ENCODE measurements at regions not wholly inside any gene's neighbourhood (a gene's known extent, or its start where the extent isn't known, plus 50 kb on each side); places are given as distances from the start of the nearest gene placed in this dataset.

DNA sequence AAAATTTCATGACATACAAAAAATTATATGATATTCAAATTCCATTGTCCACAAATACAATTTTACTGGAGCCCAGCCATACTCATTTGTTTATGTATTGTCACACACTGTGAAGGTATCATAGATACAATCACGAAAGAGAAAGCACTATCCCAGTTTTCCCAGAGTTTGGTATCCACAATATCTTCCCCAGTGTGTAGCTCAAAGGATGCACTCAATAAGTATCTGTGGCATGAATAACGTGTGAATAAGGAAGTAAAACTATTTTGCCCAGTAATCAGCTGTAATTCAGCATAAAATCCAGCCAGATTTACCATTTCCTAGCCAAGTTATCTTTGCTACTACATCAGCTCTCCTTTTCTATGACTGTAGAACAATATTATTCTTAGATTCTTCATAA lies 131.3 kb upstream of the KCNMB2 start:
- Histone ChIP-seq H4K8ac (ENCODE audit: low read depth, low read length) (no peak overlapping the region), H2AFZ (ENCODE audit: insufficient read depth, low read length, poor library complexity) (no peak overlapping the region), H3K79me2 (ENCODE audit: control insufficient read depth, insufficient read depth, low read length, poor library complexity) (no peaks in the 10 kb centered on the region), H2BK12ac (ENCODE audit: low read length) (no peak overlapping the region), H3K4ac (ENCODE audit: low read depth, low read length) (no peak overlapping the region), H3K4me3 (ENCODE audit: low read depth, low read length) (no peak overlapping the region), H3K27me3 (ENCODE audit: insufficient read depth, low read length) (no peaks in the 10 kb centered on the region), H3K23ac (ENCODE audit: low read length) (no peak overlapping the region), H4K91ac (ENCODE audit: low read depth, low read length) (no peak overlapping the region), H3K18ac (ENCODE audit: low read length) (no peak overlapping the region), H3K27ac (ENCODE audit: low read depth, low read length) (no peak overlapping the region), H3K4me1 (ENCODE audit: control insufficient read depth in 1 of 2, insufficient read depth in 2 of 2, low read length in 2 of 2) (peaks cover 0 to 3% of the 10 kb centered on the region in 2 experiments), H2AK5ac (ENCODE audit: low read length) (no peak overlapping the region), H3K9me3 (ENCODE audit: insufficient read depth, low read depth, low read length) (no peaks in the 10 kb centered on the region), H3K14ac (ENCODE audit: low read length) (no peak overlapping the region), H3K4me2 (ENCODE audit: low read length) (no peak overlapping the region), H2BK5ac (ENCODE audit: low read depth, low read length, poor library complexity) (no peak overlapping the region), H3K79me1 (ENCODE audit: low read length) (peaks cover 2% of the 10 kb centered on the region), H4K12ac (ENCODE audit: low read depth, low read length) (no peak overlapping the region), H3K9ac (ENCODE audit: low read length) (no peak overlapping the region), H2BK120ac (ENCODE audit: insufficient read depth, low read length, poor library complexity) (no peak overlapping the region), H3K36me3 (ENCODE audit: control insufficient read depth in 1 of 2, insufficient read depth in 2 of 2, low read length in 2 of 2) (no peaks in the 10 kb centered on the region)
- no peak for DNase-seq
- no CpG with 5 or more reads among the region's 2 CpGs for WGBS (ENCODE audit: extremely low coverage, insufficient coverage, insufficient read length)

DNA sequence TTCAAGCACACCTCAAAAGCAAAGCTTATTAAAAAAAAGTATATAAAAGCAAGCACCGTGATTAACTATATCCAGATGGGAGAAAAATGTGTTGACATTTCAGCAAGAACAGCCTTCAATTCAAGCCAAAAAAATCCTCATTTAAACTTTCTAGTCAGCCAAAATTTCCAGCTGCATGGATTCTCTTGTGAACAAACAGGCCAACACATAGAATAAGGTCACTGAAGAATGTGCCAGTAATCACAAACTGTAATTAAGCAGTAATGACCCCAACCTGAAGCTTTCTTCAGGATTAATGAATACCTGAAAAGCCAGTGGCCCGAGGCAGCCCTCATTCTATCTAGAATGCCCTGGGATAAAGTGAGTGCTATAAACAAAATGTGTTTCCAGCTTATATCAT lies 130.7 kb upstream of the KCNMB2 start:
- WGBS (ENCODE audit: extremely low coverage, insufficient coverage, insufficient read length) = no CpG with 5 or more reads among the region's 2 CpGs
- H4K91ac ChIP-seq (ENCODE audit: low read depth, low read length) = no peak overlapping the region
- H3K4me1 ChIP-seq (ENCODE audit: control insufficient read depth in 1 of 2, insufficient read depth in 2 of 2, low read length in 2 of 2) = peaks cover 0 to 3% of the 10 kb centered on the region in 2 experiments
- H3K79me2 ChIP-seq (ENCODE audit: control insufficient read depth, insufficient read depth, low read length, poor library complexity) = no peaks in the 10 kb centered on the region
- H2AK5ac ChIP-seq (ENCODE audit: low read length) = no peak overlapping the region
- H3K14ac ChIP-seq (ENCODE audit: low read length) = no peak overlapping the region
- no peak overlapping the region for H4K12ac ChIP-seq (ENCODE audit: low read depth, low read length)
- H2BK5ac ChIP-seq (ENCODE audit: low read depth, low read length, poor library complexity) = no peak overlapping the region
- peaks cover 2% of the 10 kb centered on the region for H3K79me1 ChIP-seq (ENCODE audit: low read length)
- H3K27me3 ChIP-seq (ENCODE audit: insufficient read depth, low read length) = no peaks in the 10 kb centered on the region
- no peak overlapping the region for H3K4ac ChIP-seq (ENCODE audit: low read depth, low read length)
- H3K4me2 ChIP-seq (ENCODE audit: low read length) = no peak overlapping the region
- no peak overlapping the region for H3K4me3 ChIP-seq (ENCODE audit: low read depth, low read length)
- no peaks in the 10 kb centered on the region for H3K36me3 ChIP-seq (ENCODE audit: control insufficient read depth in 1 of 2, insufficient read depth in 2 of 2, low read length in 2 of 2)
- no peak for DNase-seq
- no peak overlapping the region for H3K23ac ChIP-seq (ENCODE audit: low read length)
- H2BK12ac ChIP-seq (ENCODE audit: low read length) = no peak overlapping the region
- no peak overlapping the region for H3K27ac ChIP-seq (ENCODE audit: low read depth, low read length)
- no peak overlapping the region for H3K18ac ChIP-seq (ENCODE audit: low read length)
- H4K8ac ChIP-seq (ENCODE audit: low read depth, low read length) = no peak overlapping the region
- no peak overlapping the region for H3K9ac ChIP-seq (ENCODE audit: low read length)
- no peaks in the 10 kb centered on the region for H3K9me3 ChIP-seq (ENCODE audit: insufficient read depth, low read depth, low read length)
- H2BK120ac ChIP-seq (ENCODE audit: insufficient read depth, low read length, poor library complexity) = no peak overlapping the region
- H2AFZ ChIP-seq (ENCODE audit: insufficient read depth, low read length, poor library complexity) = no peak overlapping the region

DNA sequence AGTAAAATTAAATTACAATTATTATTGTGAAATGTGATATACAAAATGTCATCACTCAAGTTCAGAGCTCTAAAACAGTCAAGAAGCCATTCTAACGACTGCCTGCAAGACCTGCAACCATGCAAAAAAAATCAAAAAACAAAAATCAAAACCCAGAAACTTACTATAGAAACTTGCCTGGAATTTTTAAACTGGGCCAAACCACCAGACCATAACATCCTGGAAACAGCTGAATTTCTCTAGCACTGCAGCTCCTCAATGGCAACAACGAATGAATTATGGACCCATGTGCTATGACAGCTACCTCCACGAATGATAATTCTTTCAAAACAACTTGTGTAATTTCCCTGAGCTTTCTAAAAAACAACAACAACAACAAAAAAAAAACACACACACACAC lies 130.0 kb upstream of the KCNMB2 start:
- no peak overlapping the region for H3K14ac ChIP-seq (ENCODE audit: low read length)
- H3K4me1 ChIP-seq (ENCODE audit: control insufficient read depth in 1 of 2, insufficient read depth in 2 of 2, low read length in 2 of 2) = peaks cover 0 to 3% of the 10 kb centered on the region in 2 experiments
- H3K9ac ChIP-seq (ENCODE audit: low read length) = no peak overlapping the region
- H3K27me3 ChIP-seq (ENCODE audit: insufficient read depth, low read length) = no peaks in the 10 kb centered on the region
- H2AK5ac ChIP-seq (ENCODE audit: low read length) = no peak overlapping the region
- no peak overlapping the region for H4K8ac ChIP-seq (ENCODE audit: low read depth, low read length)
- no peak overlapping the region for H3K4ac ChIP-seq (ENCODE audit: low read depth, low read length)
- peaks cover 2% of the 10 kb centered on the region for H3K79me1 ChIP-seq (ENCODE audit: low read length)
- no peak overlapping the region for H4K91ac ChIP-seq (ENCODE audit: low read depth, low read length)
- no peak overlapping the region for H2BK5ac ChIP-seq (ENCODE audit: low read depth, low read length, poor library complexity)
- H3K79me2 ChIP-seq (ENCODE audit: control insufficient read depth, insufficient read depth, low read length, poor library complexity) = no peaks in the 10 kb centered on the region
- no peak overlapping the region for H3K18ac ChIP-seq (ENCODE audit: low read length)
- no peaks in the 10 kb centered on the region for H3K9me3 ChIP-seq (ENCODE audit: insufficient read depth, low read depth, low read length)
- H4K12ac ChIP-seq (ENCODE audit: low read depth, low read length) = no peak overlapping the region
- no peaks in the 10 kb centered on the region for H3K36me3 ChIP-seq (ENCODE audit: control insufficient read depth in 1 of 2, insufficient read depth in 2 of 2, low read length in 2 of 2)
- H3K4me2 ChIP-seq (ENCODE audit: low read length) = no peak overlapping the region
- no peak overlapping the region for H2BK120ac ChIP-seq (ENCODE audit: insufficient read depth, low read length, poor library complexity)
- H3K23ac ChIP-seq (ENCODE audit: low read length) = no peak overlapping the region
- no peak overlapping the region for H3K27ac ChIP-seq (ENCODE audit: low read depth, low read length)
- DNase-seq = no peak
- no peak overlapping the region for H3K4me3 ChIP-seq (ENCODE audit: low read depth, low read length)
- no CpG with 5 or more reads among the region's 3 CpGs for WGBS (ENCODE audit: extremely low coverage, insufficient coverage, insufficient read length)
- H2BK12ac ChIP-seq (ENCODE audit: low read length) = no peak overlapping the region
- no peak overlapping the region for H2AFZ ChIP-seq (ENCODE audit: insufficient read depth, low read length, poor library complexity)

DNA sequence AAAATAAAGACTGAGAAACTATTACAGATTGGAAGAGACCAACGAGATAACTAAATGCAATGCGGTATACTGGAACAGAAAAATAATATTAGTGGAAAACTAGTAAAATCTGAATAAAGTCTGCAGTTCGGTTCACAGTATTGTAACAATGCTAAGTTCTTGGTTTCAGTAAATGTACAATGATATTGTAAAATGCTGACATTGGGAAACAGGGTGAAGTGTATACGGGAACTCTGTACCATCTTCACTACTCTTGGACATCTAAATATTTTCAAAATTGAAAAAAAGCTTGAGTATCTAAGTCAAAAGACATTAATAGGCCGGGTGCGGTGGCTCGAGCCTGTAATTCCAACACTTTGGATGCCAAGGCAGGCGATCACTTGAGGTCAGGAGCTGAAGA lies 120.9 kb upstream of the KCNMB2 start:
- H3K79me1 ChIP-seq (ENCODE audit: low read length) = no peaks in the 10 kb centered on the region
- H4K8ac ChIP-seq (ENCODE audit: low read depth, low read length) = no peak overlapping the region
- H4K91ac ChIP-seq (ENCODE audit: low read depth, low read length) = no peak overlapping the region
- H3K4me2 ChIP-seq (ENCODE audit: low read length) = no peak overlapping the region
- H3K18ac ChIP-seq (ENCODE audit: low read length) = no peak overlapping the region
- no peaks in the 10 kb centered on the region for H3K36me3 ChIP-seq (ENCODE audit: control insufficient read depth in 1 of 2, insufficient read depth in 2 of 2, low read length in 2 of 2)
- no peak overlapping the region for H3K4me3 ChIP-seq (ENCODE audit: low read depth, low read length)
- H2BK5ac ChIP-seq (ENCODE audit: low read depth, low read length, poor library complexity) = no peak overlapping the region
- no peak overlapping the region for H2BK120ac ChIP-seq (ENCODE audit: insufficient read depth, low read length, poor library complexity)
- WGBS (ENCODE audit: extremely low coverage, insufficient coverage, insufficient read length) = no CpG with 5 or more reads among the region's 8 CpGs
- no peak overlapping the region for H3K4ac ChIP-seq (ENCODE audit: low read depth, low read length)
- no peak overlapping the region for H2BK12ac ChIP-seq (ENCODE audit: low read length)
- no peak overlapping the region for H4K12ac ChIP-seq (ENCODE audit: low read depth, low read length)
- H3K27ac ChIP-seq (ENCODE audit: low read depth, low read length) = no peak overlapping the region
- H3K14ac ChIP-seq (ENCODE audit: low read length) = no peak overlapping the region
- H2AK5ac ChIP-seq (ENCODE audit: low read length) = no peak overlapping the region
- H2AFZ ChIP-seq (ENCODE audit: insufficient read depth, low read length, poor library complexity) = no peak overlapping the region
- no peak for DNase-seq
- no peaks in the 10 kb centered on the region for H3K4me1 ChIP-seq (ENCODE audit: control insufficient read depth in 1 of 2, insufficient read depth in 2 of 2, low read length in 2 of 2)
- H3K23ac ChIP-seq (ENCODE audit: low read length) = no peak overlapping the region
- no peaks in the 10 kb centered on the region for H3K79me2 ChIP-seq (ENCODE audit: control insufficient read depth, insufficient read depth, low read length, poor library complexity)
- no peaks in the 10 kb centered on the region for H3K27me3 ChIP-seq (ENCODE audit: insufficient read depth, low read length)
- no peak overlapping the region for H3K9ac ChIP-seq (ENCODE audit: low read length)
- H3K9me3 ChIP-seq (ENCODE audit: insufficient read depth, low read depth, low read length) = no peaks in the 10 kb centered on the region

Data from trophoblast cell (in vitro differentiated cells and primary cell).